GM23338 (cell line): ENCODE measurements at regions not wholly inside any gene's neighbourhood (a gene's known extent, or its start where the extent isn't known, plus 50 kb on each side); places are given as distances from the start of the nearest gene placed in this dataset.

ENCODE experiments used
- ATAC-seq: fragments of 200-7000 bp; cut with Tn5 transposase; 3 replicates; pipeline ENCODE4 v1.9.1; 2020
- DNase-seq: peaks from one replicate; pipeline ENCODE4 v3.0.0-alpha.2; 2015; ENCODE audit warnings: low spot score
- H2AFZ ChIP-seq: fragments of 200-600 bp; sonication (generic); 2 replicates; pipeline ENCODE4 v1.8.0; 2016; ENCODE audit warnings: antibody characterized with exemption, mild to moderate bottlenecking, moderate library complexity
- H3F3A ChIP-seq: fragments of 200-600 bp; sonication (generic); replicated peaks from 2 replicates; pipeline ENCODE4 v1.8.0; 2017; ENCODE audit warnings: antibody characterized with exemption, mixed run types, low read depth
- H3K27ac ChIP-seq: fragments of 200-600 bp; sonication (generic); 2 replicates; pipeline ENCODE4 v1.6.1; 2016; ENCODE audit warnings: low read depth
- H3K27me3 ChIP-seq: fragments of 200-600 bp; sonication (generic); 2 replicates; pipeline ENCODE4 v1.8.0; 2016; ENCODE audit warnings: mild to moderate bottlenecking, mixed run types, moderate library complexity; ENCODE audit not compliant: insufficient read depth
- H3K36me3 ChIP-seq: fragments of 200-600 bp; sonication (generic); 2 replicates; pipeline ENCODE4 v1.8.0; 2016; ENCODE audit warnings: mild to moderate bottlenecking; ENCODE audit not compliant: insufficient read depth
- H3K4me1 ChIP-seq: fragments of 200-600 bp; sonication (generic); 2 replicates; pipeline ENCODE4 v1.8.0; 2016; ENCODE audit warnings: mild to moderate bottlenecking, moderate library complexity; ENCODE audit not compliant: insufficient read depth
- H3K4me2 ChIP-seq: fragments of 200-600 bp; sonication (generic); 2 replicates; pipeline ENCODE4 v1.7.1; 2017; ENCODE audit warnings: mixed run types
- H3K4me3 ChIP-seq: fragments of 200-600 bp; sonication (generic); 2 replicates; pipeline ENCODE4 v1.6.1; 2016; ENCODE audit warnings: mixed run types
- H3K79me2 ChIP-seq: fragments of 200-600 bp; sonication (generic); replicated peaks from 2 replicates; pipeline ENCODE4 v1.8.0; 2017; ENCODE audit warnings: mild to moderate bottlenecking; ENCODE audit not compliant: insufficient read depth
- H3K9me2 ChIP-seq: fragments of 200-600 bp; sonication (generic); 2 replicates; pipeline ENCODE4 v1.8.0; 2017; ENCODE audit not compliant: insufficient read depth
- H4K20me1 ChIP-seq: fragments of 200-600 bp; sonication (generic); replicated peaks from 2 replicates; pipeline ENCODE4 v1.8.0; 2017; ENCODE audit warnings: mild to moderate bottlenecking; ENCODE audit not compliant: insufficient read depth
- H3K27ac Mint-ChIP-seq: 2 replicates; pipeline ENCODE4 v1.8.0; 2020; ENCODE audit warnings: inconsistent platforms, mild to moderate bottlenecking, moderate library complexity, mixed read lengths
- H3K27me3 Mint-ChIP-seq: 3 replicates; pipeline ENCODE4 v1.8.0; 2022; ENCODE audit warnings: low read depth, mild to moderate bottlenecking, moderate library complexity, mixed read lengths, inconsistent platforms; ENCODE audit not compliant: insufficient read depth, poor library complexity
- H3K36me3 Mint-ChIP-seq: 3 replicates; pipeline ENCODE4 v1.8.0; 2021; ENCODE audit warnings: low read depth, mild to moderate bottlenecking, inconsistent platforms, moderate library complexity, mixed read lengths
- H3K4me1 Mint-ChIP-seq: 3 replicates; pipeline ENCODE4 v1.8.0; 2020; ENCODE audit warnings: mild to moderate bottlenecking, inconsistent platforms, mixed read lengths
- H3K4me3 Mint-ChIP-seq: 3 replicates; pipeline ENCODE4 v1.8.0; 2021; ENCODE audit warnings: moderate library complexity, mild to moderate bottlenecking, inconsistent platforms, mixed read lengths
- H3K9me3 Mint-ChIP-seq: 3 replicates; pipeline ENCODE4 v1.8.0; 2020; ENCODE audit warnings: moderate library complexity, mild to moderate bottlenecking, inconsistent platforms, mixed read lengths
- CREB1 ChIP-seq: fragments of 250-450 bp; sonication (Bioruptor Pico); IDR thresholded peaks from 2 replicates; pipeline ENCODE4 v1.5.0; 2020; ENCODE audit warnings: low read depth, mild to moderate bottlenecking, moderate library complexity
- EZH2 ChIP-seq: fragments of 200-600 bp; sonication (generic); IDR thresholded peaks from one replicate; pipeline ENCODE4 v1.8.0; 2017; ENCODE audit warnings: antibody characterized with exemption, mild to moderate bottlenecking, low read depth; ENCODE audit not compliant: unreplicated experiment
- EZH2phosphoT487 ChIP-seq: fragments of 200-600 bp; sonication (generic); IDR thresholded peaks from one replicate; pipeline ENCODE4 v1.8.1; 2018; ENCODE audit warnings: antibody characterized with exemption; ENCODE audit not compliant: unreplicated experiment
- JUNB ChIP-seq: IDR thresholded peaks from one replicate; pipeline ENCODE4 v1.6.1; 2016; ENCODE audit warnings: antibody characterized with exemption; ENCODE audit not compliant: unreplicated experiment
- NANOG ChIP-seq: IDR thresholded peaks from 2 replicates; pipeline ENCODE4 v1.6.1; 2016; ENCODE audit warnings: antibody characterized with exemption, borderline replicate concordance
- POLR2AphosphoS5 ChIP-seq: IDR thresholded peaks from 2 replicates; pipeline ENCODE4 v1.6.1; 2016; ENCODE audit warnings: antibody characterized with exemption, low read depth
- STAT1 ChIP-seq: IDR thresholded peaks from one replicate; pipeline ENCODE4 v1.6.1; 2016; ENCODE audit warnings: antibody characterized with exemption; ENCODE audit not compliant: unreplicated experiment
- ZNF114 ChIP-seq: fragments of 250-450 bp; sonication (Bioruptor Pico); IDR thresholded peaks from 2 replicates; pipeline ENCODE4 v1.5.0; 2020; ENCODE audit warnings: mild to moderate bottlenecking, moderate library complexity
- ZNF331 ChIP-seq: fragments of 250-450 bp; sonication (Bioruptor Pico); IDR thresholded peaks from 2 replicates; pipeline ENCODE4 v1.5.0; 2020; ENCODE audit warnings: low read depth, mild to moderate bottlenecking, moderate library complexity
- TF ChIP-seq, protein P1 (sequence below): IDR thresholded peaks from 2 replicates; pipeline ENCODE4 v1.6.1; 2016; ENCODE audit warnings: antibody characterized with exemption
- TF ChIP-seq, protein P2 (sequence below): IDR thresholded peaks from one replicate; pipeline ENCODE4 v1.6.1; 2018; ENCODE audit warnings: antibody characterized with exemption; ENCODE audit not compliant: unreplicated experiment
- TF ChIP-seq, protein P3 (sequence below), 2 experiments: fragments of 200-600 bp in 1 of 2; sonication (generic) in 1 of 2; conservative IDR thresholded peaks; 2 replicates each; pipeline versions ENCODE4 v1.5.1 to v1.6.1; 2016 to 2017; ENCODE audit warnings: antibody characterized with exemption in 2 of 2, low read depth in 2 of 2, mild to moderate bottlenecking in 2 of 2, moderate library complexity in 1 of 2
- TF ChIP-seq, protein P4 (sequence below): fragments of 250-450 bp; sonication (Bioruptor Pico); IDR thresholded peaks from 2 replicates; pipeline ENCODE4 v1.5.0; 2020; ENCODE audit warnings: mild to moderate bottlenecking, moderate library complexity

DNA sequence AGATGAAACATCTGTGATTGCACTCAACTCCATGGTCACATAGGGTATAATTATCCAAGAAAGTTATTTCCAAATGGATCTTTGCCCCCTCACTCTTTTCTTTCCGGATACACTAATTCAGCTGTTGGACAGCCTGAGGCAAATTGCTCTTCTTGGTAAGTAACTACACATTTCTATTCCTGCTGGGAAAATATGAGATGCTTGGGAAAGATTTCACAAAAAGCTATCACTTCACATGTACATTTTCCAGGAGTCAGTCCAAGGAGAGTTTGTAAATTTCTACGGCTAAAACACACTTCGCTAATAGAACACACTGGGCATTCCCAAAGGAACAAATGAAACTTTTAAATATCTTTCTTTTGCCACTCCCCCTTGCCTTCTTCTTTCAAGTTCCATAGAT is 123.0 kb upstream of the GRIA1 start:
- peaks cover 2% of the 10 kb centered on the region; the same call in 1 of the 3 replicates for H3K9me3 Mint-ChIP-seq
- H3K9me2 ChIP-seq: 0 out of 2 replicates have a peak, but pooled peaks cover 3% of the 10 kb centered on the region

More for the DNA sequence above, 123.0 kb upstream of the GRIA1 start:
- Histone ChIP-seq H3K27me3 (no peaks in the 10 kb centered on the region), H4K20me1 (no peaks in the 10 kb centered on the region), H3K36me3 (no peaks in the 10 kb centered on the region), H3K4me2 (no peak overlapping the region), H3K79me2 (no peaks in the 10 kb centered on the region), H3K4me1 (peaks cover 11% of the 10 kb centered on the region), H2AFZ (no peak overlapping the region), H3F3A (no peaks in the 10 kb centered on the region), H3K4me3 (no peak overlapping the region), H3K27ac (no peak overlapping the region)
- TF ChIP-seq ZNF114 (no peak), POLR2AphosphoS5 (no peak), ZNF331 (CRISPR knock-in tag) (no peak), STAT1 (no peak), JUNB (no peak), EZH2phosphoT487 (no peak), EZH2 (no peak), NANOG (no peak), CREB1 (CRISPR knock-in tag) (no peak)
- TF ChIP-seq, protein P1, sequence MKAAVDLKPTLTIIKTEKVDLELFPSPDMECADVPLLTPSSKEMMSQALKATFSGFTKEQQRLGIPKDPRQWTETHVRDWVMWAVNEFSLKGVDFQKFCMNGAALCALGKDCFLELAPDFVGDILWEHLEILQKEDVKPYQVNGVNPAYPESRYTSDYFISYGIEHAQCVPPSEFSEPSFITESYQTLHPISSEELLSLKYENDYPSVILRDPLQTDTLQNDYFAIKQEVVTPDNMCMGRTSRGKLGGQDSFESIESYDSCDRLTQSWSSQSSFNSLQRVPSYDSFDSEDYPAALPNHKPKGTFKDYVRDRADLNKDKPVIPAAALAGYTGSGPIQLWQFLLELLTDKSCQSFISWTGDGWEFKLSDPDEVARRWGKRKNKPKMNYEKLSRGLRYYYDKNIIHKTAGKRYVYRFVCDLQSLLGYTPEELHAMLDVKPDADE: no peak
- TF ChIP-seq, protein P2, sequence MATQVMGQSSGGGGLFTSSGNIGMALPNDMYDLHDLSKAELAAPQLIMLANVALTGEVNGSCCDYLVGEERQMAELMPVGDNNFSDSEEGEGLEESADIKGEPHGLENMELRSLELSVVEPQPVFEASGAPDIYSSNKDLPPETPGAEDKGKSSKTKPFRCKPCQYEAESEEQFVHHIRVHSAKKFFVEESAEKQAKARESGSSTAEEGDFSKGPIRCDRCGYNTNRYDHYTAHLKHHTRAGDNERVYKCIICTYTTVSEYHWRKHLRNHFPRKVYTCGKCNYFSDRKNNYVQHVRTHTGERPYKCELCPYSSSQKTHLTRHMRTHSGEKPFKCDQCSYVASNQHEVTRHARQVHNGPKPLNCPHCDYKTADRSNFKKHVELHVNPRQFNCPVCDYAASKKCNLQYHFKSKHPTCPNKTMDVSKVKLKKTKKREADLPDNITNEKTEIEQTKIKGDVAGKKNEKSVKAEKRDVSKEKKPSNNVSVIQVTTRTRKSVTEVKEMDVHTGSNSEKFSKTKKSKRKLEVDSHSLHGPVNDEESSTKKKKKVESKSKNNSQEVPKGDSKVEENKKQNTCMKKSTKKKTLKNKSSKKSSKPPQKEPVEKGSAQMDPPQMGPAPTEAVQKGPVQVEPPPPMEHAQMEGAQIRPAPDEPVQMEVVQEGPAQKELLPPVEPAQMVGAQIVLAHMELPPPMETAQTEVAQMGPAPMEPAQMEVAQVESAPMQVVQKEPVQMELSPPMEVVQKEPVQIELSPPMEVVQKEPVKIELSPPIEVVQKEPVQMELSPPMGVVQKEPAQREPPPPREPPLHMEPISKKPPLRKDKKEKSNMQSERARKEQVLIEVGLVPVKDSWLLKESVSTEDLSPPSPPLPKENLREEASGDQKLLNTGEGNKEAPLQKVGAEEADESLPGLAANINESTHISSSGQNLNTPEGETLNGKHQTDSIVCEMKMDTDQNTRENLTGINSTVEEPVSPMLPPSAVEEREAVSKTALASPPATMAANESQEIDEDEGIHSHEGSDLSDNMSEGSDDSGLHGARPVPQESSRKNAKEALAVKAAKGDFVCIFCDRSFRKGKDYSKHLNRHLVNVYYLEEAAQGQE: no peak
- TF ChIP-seq, protein P3, sequence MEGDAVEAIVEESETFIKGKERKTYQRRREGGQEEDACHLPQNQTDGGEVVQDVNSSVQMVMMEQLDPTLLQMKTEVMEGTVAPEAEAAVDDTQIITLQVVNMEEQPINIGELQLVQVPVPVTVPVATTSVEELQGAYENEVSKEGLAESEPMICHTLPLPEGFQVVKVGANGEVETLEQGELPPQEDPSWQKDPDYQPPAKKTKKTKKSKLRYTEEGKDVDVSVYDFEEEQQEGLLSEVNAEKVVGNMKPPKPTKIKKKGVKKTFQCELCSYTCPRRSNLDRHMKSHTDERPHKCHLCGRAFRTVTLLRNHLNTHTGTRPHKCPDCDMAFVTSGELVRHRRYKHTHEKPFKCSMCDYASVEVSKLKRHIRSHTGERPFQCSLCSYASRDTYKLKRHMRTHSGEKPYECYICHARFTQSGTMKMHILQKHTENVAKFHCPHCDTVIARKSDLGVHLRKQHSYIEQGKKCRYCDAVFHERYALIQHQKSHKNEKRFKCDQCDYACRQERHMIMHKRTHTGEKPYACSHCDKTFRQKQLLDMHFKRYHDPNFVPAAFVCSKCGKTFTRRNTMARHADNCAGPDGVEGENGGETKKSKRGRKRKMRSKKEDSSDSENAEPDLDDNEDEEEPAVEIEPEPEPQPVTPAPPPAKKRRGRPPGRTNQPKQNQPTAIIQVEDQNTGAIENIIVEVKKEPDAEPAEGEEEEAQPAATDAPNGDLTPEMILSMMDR (conservative IDR thresholded peaks at IDR 0.05; ENCODE audit: low read depth in 2 of 2): no peak
- TF ChIP-seq, protein P4, sequence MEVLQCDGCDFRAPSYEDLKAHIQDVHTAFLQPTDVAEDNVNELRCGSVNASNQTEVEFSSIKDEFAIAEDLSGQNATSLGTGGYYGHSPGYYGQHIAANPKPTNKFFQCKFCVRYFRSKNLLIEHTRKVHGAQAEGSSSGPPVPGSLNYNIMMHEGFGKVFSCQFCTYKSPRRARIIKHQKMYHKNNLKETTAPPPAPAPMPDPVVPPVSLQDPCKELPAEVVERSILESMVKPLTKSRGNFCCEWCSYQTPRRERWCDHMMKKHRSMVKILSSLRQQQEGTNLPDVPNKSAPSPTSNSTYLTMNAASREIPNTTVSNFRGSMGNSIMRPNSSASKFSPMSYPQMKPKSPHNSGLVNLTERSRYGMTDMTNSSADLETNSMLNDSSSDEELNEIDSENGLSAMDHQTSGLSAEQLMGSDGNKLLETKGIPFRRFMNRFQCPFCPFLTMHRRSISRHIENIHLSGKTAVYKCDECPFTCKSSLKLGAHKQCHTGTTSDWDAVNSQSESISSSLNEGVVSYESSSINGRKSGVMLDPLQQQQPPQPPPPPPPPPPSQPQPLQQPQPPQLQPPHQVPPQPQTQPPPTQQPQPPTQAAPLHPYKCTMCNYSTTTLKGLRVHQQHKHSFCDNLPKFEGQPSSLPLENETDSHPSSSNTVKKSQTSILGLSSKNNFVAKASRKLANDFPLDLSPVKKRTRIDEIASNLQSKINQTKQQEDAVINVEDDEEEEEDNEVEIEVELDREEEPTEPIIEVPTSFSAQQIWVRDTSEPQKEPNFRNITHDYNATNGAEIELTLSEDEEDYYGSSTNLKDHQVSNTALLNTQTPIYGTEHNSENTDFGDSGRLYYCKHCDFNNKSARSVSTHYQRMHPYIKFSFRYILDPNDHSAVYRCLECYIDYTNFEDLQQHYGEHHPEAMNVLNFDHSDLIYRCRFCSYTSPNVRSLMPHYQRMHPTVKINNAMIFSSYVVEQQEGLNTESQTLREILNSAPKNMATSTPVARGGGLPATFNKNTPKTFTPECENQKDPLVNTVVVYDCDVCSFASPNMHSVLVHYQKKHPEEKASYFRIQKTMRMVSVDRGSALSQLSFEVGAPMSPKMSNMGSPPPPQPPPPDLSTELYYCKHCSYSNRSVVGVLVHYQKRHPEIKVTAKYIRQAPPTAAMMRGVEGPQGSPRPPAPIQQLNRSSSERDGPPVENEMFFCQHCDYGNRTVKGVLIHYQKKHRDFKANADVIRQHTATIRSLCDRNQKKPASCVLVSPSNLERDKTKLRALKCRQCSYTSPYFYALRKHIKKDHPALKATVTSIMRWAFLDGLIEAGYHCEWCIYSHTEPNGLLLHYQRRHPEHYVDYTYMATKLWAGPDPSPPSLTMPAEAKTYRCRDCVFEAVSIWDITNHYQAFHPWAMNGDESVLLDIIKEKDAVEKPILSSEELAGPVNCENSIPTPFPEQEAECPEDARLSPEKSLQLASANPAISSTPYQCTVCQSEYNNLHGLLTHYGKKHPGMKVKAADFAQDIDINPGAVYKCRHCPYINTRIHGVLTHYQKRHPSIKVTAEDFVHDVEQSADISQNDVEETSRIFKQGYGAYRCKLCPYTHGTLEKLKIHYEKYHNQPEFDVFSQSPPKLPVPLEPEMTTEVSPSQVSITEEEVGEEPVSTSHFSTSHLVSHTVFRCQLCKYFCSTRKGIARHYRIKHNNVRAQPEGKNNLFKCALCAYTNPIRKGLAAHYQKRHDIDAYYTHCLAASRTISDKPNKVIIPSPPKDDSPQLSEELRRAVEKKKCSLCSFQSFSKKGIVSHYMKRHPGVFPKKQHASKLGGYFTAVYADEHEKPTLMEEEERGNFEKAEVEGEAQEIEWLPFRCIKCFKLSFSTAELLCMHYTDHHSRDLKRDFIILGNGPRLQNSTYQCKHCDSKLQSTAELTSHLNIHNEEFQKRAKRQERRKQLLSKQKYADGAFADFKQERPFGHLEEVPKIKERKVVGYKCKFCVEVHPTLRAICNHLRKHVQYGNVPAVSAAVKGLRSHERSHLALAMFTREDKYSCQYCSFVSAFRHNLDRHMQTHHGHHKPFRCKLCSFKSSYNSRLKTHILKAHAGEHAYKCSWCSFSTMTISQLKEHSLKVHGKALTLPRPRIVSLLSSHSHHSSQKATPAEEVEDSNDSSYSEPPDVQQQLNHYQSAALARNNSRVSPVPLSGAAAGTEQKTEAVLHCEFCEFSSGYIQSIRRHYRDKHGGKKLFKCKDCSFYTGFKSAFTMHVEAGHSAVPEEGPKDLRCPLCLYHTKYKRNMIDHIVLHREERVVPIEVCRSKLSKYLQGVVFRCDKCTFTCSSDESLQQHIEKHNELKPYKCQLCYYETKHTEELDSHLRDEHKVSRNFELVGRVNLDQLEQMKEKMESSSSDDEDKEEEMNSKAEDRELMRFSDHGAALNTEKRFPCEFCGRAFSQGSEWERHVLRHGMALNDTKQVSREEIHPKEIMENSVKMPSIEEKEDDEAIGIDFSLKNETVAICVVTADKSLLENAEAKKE (CRISPR knock-in tag): no peak
- no peak overlapping the region for H3K4me3 Mint-ChIP-seq
- ATAC-seq: no peak
- DNase-seq: no peak
- H3K36me3 Mint-ChIP-seq: no peaks in the 10 kb centered on the region
- H3K4me1 Mint-ChIP-seq: peaks cover 11% of the 10 kb centered on the region; the same call in 2 of the 3 replicates
- H3K27me3 Mint-ChIP-seq: peaks cover 2% of the 10 kb centered on the region
- H3K27ac Mint-ChIP-seq: no peak overlapping the region
